Activated CD8-positive, alpha-beta memory T cell treated with anti-CD3 and anti-CD28 coated beads for 1 hour (primary cell): ENCODE measurements at regions not wholly inside any gene's neighbourhood (a gene's known extent, or its start where the extent isn't known, plus 50 kb on each side); places are given as distances from the start of the nearest gene placed in this dataset.
"Not testable (repeated sequence)": the region's sequence is repeated elsewhere in the genome, so short reads cannot be mapped to it uniquely, and the experiment has no call there.

ENCODE experiments used
- DNase-seq, 2 donors: peaks; one replicate each; pipeline ENCODE4 v3.0.0-alpha.2; 2020; ENCODE audit warnings: low read depth in 1 of 2; ENCODE audit errors: extremely low read depth in 1 of 2

- DNase-seq: no peak
These were observed 122.0 kb downstream of the CT47B1 start for GRCh38 chrX:120753413-120754251.

- DNase-seq: no peak
These were observed 122.7 kb upstream of the C1GALT1C1 start for GRCh38 chrX:120752431-120753082.

- DNase-seq: no peak
These were observed 121.8 kb upstream of the C1GALT1C1 start for GRCh38 chrX:120751683-120752082.

GRCh38 chrX:120750381-120750780 lies 120.5 kb upstream of the C1GALT1C1 start:
- DNase-seq: no peak

DNA sequence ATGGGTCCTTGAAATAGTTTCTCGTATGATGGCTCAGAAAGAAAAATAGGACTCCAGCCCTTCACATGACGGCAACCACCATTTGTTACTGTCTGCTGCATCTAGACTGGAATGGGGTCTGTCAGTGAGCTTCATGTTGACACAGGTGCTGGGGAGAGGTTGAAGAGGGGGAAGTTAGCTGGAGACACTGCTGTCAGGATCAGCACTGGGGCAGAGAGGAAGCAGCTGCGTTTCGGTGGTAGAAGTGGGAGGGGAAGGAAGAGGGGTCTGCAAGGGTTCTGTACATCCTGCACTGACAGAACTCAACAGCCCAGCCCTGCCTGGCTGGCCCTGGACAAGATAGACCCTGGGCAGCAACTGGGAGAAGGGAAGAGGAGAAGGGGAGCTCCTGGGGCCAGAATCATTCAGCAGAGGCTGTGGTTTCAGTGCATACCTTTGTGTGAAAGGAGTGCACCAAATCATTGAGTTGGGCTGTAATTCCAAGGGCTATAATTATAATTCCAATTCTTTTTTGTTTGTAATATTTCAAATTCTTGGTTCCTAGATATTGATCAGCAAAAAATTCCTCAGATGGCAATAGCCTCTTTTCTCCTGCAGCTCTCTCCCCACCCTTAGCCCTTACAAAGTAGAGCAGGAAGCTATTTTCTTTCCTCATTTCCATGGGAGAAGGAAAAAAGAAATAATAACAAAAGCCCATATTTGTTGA lies 119.4 kb upstream of the C1GALT1C1 start:
- no peak for DNase-seq

- no peak for DNase-seq
These were observed 116.3 kb upstream of the C1GALT1C1 start for GRCh38 chrX:120746153-120746552.

DNA sequence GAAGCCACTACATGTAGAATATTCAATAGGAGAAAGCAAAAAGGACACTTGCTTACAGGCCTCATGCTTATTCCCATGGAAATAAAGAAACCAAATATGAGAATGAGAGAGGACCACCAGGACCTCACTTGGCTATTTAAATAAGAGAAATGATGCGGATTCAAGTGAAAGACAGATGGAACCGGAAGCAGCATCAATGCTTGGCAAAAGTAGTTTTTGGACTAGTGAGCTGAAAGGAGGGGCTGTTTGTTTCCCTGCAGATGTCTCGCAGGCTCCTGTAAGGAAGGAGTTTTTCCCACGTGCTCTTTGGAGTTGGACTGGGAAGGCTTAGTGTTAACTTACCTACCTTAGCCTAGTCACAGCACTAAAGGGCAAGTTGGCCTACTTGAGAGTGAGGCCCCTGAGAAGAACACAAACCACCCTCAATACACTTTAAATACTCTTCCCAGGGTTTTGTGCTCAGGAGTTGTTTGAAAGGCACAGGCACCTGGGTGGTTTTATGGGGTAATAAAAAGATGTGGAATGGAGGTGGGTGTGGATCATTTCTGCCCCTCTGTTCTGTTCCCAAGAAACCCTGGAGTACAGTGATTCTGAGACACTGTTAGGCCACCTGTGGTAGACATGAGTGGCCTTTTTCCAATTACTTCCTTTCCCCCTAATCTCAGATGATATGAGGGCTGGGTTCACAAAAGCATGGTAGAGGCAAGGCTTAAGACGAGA lies 113.3 kb upstream of the C1GALT1C1 start:
- no peak for DNase-seq

- DNase-seq: no peak
These were observed 111.6 kb upstream of the C1GALT1C1 start for GRCh38 chrX:120741452-120741851.

DNA sequence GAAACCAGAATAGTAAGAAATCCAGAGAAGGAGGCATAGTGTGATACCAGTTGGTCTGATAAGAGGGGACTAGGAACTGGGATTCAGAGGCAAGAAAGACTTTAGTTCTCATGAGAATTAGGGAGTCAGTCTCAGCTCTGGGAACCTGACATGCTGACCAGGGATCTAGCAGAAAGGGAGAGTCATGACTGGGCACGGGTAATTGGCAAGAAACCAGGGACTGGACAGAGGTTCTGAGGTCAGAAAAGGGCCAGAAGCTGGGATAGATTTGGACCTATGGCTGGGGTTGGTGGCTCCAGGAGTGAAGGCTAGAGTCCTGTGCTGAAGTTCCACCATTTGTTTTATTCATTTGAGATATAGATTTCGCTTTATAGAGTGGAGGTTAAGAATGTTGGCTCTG lies 110.2 kb upstream of the C1GALT1C1 start:
- no peak for DNase-seq

DNA sequence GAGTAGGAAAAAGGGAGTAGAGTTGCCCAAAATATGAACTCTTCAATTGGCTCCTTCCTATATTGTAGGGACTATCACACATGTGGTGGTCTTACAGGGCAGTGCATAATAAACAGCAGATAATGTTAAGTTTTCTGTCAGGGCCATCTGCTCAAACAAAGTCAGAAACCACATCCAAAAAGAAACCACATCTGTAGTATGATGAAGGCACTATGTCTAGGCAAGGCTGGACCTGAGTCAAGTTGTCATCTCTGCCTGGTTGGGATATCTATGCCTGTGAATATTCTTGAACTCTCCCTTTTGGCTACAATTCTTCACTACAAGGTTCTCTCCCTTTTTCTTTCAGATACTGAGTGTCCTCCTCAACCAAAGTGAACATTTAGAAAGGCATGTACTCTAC lies 109.4 kb upstream of the C1GALT1C1 start:
- no peak for DNase-seq

- no peak for DNase-seq
These were observed 107.1 kb upstream of the C1GALT1C1 start for GRCh38 chrX:120736989-120737388.

DNA sequence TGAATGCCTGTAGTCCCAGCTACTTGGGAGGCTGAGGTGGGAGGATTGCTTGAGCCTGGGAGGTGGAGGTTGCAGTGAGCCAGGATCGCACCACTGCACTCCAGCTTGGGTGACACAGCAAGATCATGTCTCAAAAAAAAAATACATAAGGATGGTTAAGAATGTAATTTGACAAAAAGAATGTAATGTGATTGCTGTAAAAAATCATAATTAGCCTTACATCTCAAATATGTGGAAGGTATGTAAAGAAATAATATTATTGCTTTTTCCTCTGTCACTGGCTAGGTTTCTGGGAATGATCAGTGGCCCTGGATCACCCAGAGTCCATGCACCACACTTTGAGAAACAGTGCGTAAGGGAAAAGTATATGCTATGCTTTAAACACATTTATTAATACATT lies 106.1 kb upstream of the C1GALT1C1 start:
- no peak for DNase-seq

DNA sequence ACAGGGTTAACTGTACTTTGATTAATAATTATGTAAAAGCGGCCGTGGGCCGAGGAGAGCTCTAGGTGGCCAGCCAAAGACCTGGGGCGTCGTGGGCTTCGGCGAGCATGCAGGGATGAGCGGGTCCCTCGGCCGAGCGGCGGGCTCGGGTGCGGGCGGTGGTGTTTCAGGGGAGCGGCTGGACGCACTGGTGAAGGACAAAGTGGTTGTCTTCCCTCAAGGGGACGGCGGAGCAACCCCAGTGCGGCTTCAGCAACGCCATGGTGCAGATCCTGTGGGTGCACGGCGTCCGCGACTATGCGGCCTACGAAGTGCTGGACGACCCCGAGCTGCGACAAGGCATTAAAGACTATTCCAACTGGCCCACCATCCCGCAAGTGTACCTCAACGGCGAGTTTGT lies 103.0 kb upstream of the C1GALT1C1 start:
- no peak for DNase-seq

GRCh38 chrX:120732461-120732860 lies 102.6 kb upstream of the C1GALT1C1 start:
- DNase-seq: no peak

- no peak for DNase-seq
These were observed 101.5 kb upstream of the C1GALT1C1 start for GRCh38 chrX:120731386-120731785.

GRCh38 chrX:120729506-120730255 lies 99.8 kb upstream of the C1GALT1C1 start:
- DNase-seq: not testable (repeated sequence)

DNA sequence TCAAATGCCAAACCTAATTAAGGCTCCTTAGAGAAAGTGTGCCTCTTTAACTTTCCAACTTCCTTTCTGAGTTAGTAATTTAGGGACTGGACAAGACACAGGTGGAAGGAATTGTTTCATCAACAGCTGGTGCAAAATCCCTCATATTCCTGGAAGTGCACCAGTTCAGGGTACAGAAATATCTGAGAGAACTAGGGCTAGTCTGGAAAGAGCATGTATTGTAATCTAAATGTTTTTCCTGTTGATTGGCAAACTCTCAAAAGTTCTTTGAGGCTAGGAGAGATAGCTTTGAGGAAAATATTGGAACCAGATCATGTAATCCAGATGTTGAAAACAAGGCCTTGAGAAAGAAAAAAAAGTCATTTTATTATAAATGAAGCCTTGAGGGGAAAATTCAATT lies 98.1 kb upstream of the C1GALT1C1 start:
- no peak for DNase-seq

DNA sequence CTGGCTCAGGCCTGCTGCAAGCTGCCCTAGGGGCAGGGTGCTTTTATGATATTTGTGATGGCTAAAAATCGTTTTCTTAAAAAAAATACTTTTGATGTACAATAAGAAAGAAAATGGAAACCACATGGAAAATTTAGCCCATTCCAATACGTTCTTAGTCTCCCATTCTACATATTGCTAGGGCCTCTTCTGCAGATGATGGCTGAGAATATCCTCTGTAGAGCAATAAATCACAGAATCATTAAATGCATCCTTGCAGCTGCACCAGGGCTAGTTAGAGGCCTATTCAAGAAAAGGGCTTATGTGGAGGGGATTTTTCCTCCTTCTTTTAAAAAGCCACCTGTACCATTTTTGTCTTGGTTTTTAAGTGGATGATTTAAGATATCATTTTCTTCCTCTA lies 97.6 kb upstream of the C1GALT1C1 start:
- DNase-seq: no peak

DNA sequence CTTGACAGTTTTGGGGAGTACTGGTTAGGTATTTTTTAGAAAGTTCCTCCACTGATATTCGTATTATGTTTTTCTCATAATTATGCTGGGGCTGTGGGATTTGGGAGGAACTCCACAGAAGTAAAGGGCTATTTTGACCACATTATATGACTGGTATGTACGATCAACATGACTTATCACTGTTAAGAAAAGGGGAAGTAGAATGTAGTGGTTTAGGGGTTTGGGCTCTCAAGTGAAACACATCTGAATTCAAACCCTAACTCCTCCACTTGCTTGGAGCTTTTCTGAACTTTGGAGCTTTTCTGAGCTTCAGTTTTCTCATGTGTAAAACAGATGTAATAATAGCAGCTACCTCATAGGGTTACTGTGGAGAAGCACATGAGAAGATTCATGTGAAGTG lies 96.4 kb upstream of the C1GALT1C1 start:
- DNase-seq: no peak

DNA sequence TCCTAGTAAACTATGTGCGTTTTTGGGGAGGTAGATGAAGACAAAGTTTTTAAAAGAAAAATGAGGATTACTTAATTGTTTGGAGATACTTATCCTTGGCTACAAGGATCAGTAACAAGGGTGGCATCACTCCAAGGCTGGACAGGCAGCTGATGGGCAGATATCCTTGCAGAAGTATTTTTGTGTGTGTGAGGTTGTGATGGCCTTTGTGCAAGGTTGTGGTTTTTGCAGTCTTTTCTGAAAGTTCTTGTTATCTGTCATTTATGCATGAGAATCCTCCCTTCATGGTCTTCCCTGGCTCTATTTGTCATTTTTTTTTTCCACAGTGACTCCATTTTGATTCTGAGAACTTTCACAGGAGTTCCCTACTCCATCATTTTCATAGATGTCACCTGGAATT lies 96.0 kb upstream of the C1GALT1C1 start:
- no peak for DNase-seq
